WTC11 (cell line): ENCODE measurements at regions not wholly inside any gene's neighbourhood (a gene's known extent, or its start where the extent isn't known, plus 50 kb on each side); places are given as distances from the start of the nearest gene placed in this dataset.

Source experiments
- ARID4B ChIP-seq: sonication (generic); formaldehyde crosslinking; IDR thresholded peaks from 2 replicates; pipeline ENCODE4 v1.8.0; 2023; ENCODE audit warnings: missing genetic modification reagents, mild to moderate bottlenecking, borderline replicate concordance
- CTCF ChIP-seq: fragments of 200-600 bp; IDR thresholded peaks from 2 replicates; pipeline ENCODE4 v1.8.0; 2022; ENCODE audit warnings: antibody characterized with exemption
- ESRRA ChIP-seq: sonication (generic); formaldehyde crosslinking; IDR thresholded peaks from 2 replicates; pipeline ENCODE4 v1.8.1; 2022; ENCODE audit warnings: mild to moderate bottlenecking, missing genetic modification reagents, borderline replicate concordance
- GTF2I ChIP-seq: fragments of 250-450 bp; sonication (Bioruptor Pico); conservative IDR thresholded peaks from 2 replicates; pipeline ENCODE4 v1.4.0; 2021; ENCODE audit warnings: mild to moderate bottlenecking
- TF ChIP-seq, protein P1 (sequence below): sonication (generic); formaldehyde crosslinking; IDR thresholded peaks from 2 replicates; pipeline ENCODE4 v1.8.0; 2023; ENCODE audit warnings: mild to moderate bottlenecking, missing genetic modification reagents

DNA sequence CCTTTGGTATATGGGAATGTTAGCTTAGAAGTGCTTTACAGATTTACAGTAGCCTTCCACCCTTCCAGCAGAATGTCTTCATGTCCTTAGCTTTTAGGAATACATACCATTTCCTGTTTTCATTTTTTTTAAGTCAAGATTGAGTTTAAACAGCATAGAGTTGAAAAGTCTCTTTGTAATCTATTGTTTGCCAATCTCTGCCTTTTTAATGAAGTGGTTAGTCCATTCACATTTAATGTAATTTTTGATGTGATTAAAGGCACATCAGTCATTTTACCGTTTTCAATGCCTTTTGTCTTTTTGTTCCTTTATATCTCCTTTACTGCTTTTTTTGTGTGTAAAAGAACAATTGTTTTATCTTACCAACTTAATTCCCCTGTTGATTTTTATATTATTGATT lies 233.4 kb upstream of the SMIM21 start:
- no peak for TF ChIP-seq CTCF
- no peak for TF ChIP-seq ESRRA (CRISPR knock-in tag)
- 0 out of 2 replicates have a peak, but pooled peaks have one; percentile 32 for TF ChIP-seq GTF2I
- no peak for TF ChIP-seq ARID4B (CRISPR knock-in tag)
- TF ChIP-seq, protein P1, sequence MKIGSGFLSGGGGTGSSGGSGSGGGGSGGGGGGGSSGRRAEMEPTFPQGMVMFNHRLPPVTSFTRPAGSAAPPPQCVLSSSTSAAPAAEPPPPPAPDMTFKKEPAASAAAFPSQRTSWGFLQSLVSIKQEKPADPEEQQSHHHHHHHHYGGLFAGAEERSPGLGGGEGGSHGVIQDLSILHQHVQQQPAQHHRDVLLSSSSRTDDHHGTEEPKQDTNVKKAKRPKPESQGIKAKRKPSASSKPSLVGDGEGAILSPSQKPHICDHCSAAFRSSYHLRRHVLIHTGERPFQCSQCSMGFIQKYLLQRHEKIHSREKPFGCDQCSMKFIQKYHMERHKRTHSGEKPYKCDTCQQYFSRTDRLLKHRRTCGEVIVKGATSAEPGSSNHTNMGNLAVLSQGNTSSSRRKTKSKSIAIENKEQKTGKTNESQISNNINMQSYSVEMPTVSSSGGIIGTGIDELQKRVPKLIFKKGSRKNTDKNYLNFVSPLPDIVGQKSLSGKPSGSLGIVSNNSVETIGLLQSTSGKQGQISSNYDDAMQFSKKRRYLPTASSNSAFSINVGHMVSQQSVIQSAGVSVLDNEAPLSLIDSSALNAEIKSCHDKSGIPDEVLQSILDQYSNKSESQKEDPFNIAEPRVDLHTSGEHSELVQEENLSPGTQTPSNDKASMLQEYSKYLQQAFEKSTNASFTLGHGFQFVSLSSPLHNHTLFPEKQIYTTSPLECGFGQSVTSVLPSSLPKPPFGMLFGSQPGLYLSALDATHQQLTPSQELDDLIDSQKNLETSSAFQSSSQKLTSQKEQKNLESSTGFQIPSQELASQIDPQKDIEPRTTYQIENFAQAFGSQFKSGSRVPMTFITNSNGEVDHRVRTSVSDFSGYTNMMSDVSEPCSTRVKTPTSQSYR (CRISPR knock-in tag): no peak
